Stimulated activated CD4-positive, alpha-beta T cell treated with anti-CD3 and anti-CD28 coated beads, TNF-alpha, amount 100 ng/mL, for 24 hours (primary cell): ENCODE measurements at regions not wholly inside any gene's neighbourhood (a gene's known extent, or its start where the extent isn't known, plus 50 kb on each side); places are given as distances from the start of the nearest gene placed in this dataset.

Source experiments
- DNase-seq, 3 experiments: peaks; one replicate each; pipeline ENCODE4 v3.0.0-alpha.2; 2020; ENCODE audit warnings: low read depth in 3 of 3

GRCh38 chr14:54310851-54311228, 86.0 kb upstream of the CDKN3 start:
- DNase-seq: no peak

GRCh38 chr14:54312166-54312801, 84.5 kb upstream of the CDKN3 start:
- DNase-seq: no peak

DNA sequence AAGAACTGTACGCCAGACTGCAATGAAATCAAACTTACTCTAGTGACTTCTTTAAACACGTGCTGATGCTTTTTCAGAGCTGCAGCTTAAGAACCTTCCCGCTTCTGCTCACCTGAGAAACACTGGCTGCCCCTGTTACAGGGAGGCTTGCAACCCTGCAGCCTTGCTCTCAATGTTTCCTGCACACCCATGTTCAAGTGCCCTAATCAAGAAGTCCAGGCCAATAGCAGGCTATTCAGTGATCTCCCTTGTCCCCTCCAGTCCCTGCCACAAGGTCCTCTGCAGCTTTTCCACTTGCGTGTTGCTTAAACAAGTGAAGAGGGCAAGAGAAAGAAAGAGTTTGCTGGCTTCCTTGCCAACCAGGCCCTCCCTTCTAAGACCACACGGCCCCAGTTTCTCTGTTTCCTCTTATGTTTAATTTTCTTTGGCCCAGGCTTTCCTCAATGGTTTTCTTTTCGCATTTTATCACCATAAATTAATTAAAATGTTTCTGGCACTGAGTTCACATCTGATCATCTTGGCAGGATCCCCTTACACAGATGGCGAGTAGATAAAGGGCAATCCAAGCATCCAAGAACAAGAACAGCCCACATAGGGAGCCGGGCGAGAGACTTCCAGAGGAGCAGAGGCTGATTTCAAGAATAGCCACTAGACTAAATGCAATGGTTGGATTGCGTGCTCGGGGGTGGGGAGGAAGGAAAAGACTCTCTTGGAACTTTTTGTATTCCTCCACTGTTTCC, 82.3 kb upstream of the CDKN3 start:
- no peak for DNase-seq

DNA sequence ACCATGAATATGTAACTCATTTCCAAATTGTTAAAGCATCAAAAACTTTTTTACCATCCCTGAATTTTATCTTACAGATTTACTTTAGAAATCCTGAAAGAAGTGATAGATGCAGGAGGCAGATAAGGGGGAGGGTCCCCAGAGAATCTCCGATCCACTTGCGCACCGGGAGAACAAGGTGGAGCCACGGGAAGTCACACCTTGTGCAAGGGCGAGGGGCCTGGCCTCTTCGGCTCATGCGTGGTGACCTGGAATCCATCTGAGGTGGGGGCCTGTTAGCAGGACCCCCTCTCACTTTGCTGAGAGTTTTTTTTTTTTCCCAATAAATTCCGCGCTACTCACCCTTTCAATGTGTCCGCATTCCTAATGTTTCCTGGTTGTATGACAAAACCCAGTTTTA, 80.2 kb upstream of the CDKN3 start:
- no peak for DNase-seq

GRCh38 chr14:54317391-54317790, 79.4 kb upstream of the CDKN3 start:
- DNase-seq: no peak

- no peak for DNase-seq
Measured at GRCh38 chr14:54322246-54322645, 74.6 kb upstream of the CDKN3 start.

DNA sequence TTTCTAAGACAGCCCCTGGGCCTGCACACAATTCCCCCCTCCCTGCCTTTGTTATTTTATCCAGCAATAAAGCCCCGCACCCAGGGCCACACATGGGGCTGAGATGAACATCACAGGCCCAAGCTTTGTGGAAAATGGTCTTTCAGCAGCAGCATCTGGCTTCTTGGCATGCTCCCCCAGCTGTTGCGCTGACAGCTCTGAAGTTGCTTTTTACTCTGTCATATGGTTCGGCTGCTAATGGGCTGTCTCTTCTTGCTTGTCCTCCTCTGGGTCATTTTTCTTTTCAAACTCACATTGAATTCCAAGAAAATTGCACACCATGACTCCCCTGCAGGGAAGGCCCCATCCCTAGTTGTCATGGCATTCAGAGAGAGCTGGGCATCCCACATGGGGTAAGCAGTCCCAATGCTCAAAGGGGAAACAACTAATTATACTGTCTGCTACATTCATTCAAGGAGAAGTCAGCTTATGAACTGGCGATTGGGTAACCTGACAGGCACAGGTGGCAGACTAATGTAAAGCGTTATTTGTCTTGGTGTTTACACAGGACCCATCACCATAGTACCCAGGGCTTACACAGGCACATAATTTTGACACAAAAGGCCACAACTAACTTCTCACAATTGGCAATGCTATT, 74.0 kb upstream of the CDKN3 start:
- DNase-seq: no peak

GRCh38 chr14:54325766-54326165, 71.0 kb upstream of the CDKN3 start:
- no peak for DNase-seq

DNA sequence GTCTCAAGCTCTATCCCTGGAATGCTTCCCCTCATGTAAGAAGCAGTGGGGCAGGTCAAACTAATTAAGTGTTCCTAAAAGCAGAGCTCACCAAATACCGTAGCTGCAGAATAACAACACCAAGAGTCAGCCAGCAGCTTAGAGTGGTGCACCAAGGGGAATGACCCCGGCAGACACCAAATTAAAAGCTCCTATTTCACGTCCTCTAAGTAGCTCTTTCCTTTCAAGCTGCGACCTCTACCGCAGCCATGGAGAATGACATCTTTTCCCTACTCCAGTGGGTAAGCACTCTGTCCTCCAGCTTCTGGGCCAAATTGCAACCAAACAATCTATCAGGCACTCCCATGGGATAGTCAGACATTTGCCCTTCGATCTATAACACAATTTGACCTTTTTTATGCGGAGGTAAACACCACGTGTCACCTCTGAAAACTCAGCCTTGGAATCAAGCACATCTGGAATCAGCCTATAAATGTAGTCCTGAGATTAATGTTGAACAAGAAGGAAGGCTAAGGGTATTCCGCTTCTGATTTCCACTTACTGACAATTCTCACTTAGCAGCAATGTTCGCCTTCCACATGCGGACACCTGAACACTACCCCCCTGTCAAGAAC, 67.6 kb upstream of the CDKN3 start:
- DNase-seq: no peak

GRCh38 chr14:54330876-54331275, 65.9 kb upstream of the CDKN3 start:
- no peak for DNase-seq

GRCh38 chr14:54331516-54331915, 65.3 kb upstream of the CDKN3 start:
- no peak for DNase-seq

GRCh38 chr14:54332490-54332889, 64.3 kb upstream of the CDKN3 start:
- no peak for DNase-seq

- DNase-seq: no peak
Measured at GRCh38 chr14:54333511-54333910, 63.3 kb upstream of the CDKN3 start.

- no peak for DNase-seq
Measured at GRCh38 chr14:54335569-54336155, 61.1 kb upstream of the CDKN3 start.

GRCh38 chr14:54337314-54337713, 59.5 kb upstream of the CDKN3 start:
- DNase-seq: no peak

GRCh38 chr14:54338696-54339317, 58.0 kb upstream of the CDKN3 start:
- DNase-seq: no peak

- DNase-seq: no peak
Measured at GRCh38 chr14:54339771-54340170, 57.0 kb upstream of the CDKN3 start.

DNA sequence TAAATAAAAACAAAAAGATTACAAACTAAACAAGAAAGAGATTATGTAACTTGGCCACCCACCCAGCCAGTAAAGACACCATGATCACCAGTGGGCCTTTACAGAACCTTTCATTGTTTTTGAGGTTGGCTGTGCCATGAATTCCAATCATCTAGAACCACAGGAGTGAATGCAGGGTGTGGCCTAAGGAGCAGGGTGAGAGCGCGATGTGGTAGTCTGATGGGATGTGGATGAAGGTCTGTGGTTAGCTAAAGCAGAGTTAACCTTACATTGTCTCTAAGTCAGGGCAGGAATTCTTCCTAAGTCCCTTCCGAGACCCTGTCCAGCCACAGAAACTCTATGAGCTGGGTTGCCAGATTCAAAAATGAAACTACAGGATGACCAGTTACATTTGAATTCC, 54.0 kb upstream of the CDKN3 start:
- no peak for DNase-seq

- DNase-seq: no peak
Measured at GRCh38 chr14:54343272-54344121, 53.3 kb upstream of the CDKN3 start.

DNA sequence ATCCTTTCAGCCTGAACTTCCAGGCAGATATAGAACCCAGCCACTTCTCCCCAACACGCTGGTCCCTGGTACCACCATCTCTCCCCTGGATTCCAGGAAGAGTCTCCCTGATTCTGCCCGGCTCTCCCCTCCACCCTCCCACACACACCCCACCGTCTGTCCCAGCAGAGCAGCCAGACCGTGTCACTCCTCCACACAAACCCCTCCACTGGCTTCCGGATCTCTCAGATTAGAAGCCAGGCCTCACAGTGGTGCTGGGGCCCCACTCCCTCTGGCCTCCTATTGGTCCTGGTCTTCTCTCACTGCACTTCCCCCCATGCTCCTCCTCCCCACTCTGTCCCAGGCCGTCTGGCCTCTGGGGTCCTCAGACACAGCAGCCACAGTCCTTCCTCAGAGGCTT, 52.4 kb upstream of the CDKN3 start:
- no peak for DNase-seq

GRCh38 chr14:54346257-54346656, 50.5 kb upstream of the CDKN3 start:
- DNase-seq: no peak
